GM23338 (cell line): ENCODE measurements at regions not wholly inside any gene's neighbourhood (a gene's known extent, or its start where the extent isn't known, plus 50 kb on each side); places are given as distances from the start of the nearest gene placed in this dataset.

Experiments used
- ATAC-seq: fragments of 200-7000 bp; cut with Tn5 transposase; 3 replicates; pipeline ENCODE4 v1.9.1; 2020
- DNase-seq: peaks from one replicate; pipeline ENCODE4 v3.0.0-alpha.2; 2015; ENCODE audit warnings: low spot score
- H2AFZ ChIP-seq: fragments of 200-600 bp; sonication (generic); 2 replicates; pipeline ENCODE4 v1.8.0; 2016; ENCODE audit warnings: antibody characterized with exemption, mild to moderate bottlenecking, moderate library complexity
- H3F3A ChIP-seq: fragments of 200-600 bp; sonication (generic); replicated peaks from 2 replicates; pipeline ENCODE4 v1.8.0; 2017; ENCODE audit warnings: antibody characterized with exemption, mixed run types, low read depth
- H3K27ac ChIP-seq: fragments of 200-600 bp; sonication (generic); 2 replicates; pipeline ENCODE4 v1.6.1; 2016; ENCODE audit warnings: low read depth
- H3K27me3 ChIP-seq: fragments of 200-600 bp; sonication (generic); 2 replicates; pipeline ENCODE4 v1.8.0; 2016; ENCODE audit warnings: mild to moderate bottlenecking, mixed run types, moderate library complexity; ENCODE audit not compliant: insufficient read depth
- H3K36me3 ChIP-seq: fragments of 200-600 bp; sonication (generic); 2 replicates; pipeline ENCODE4 v1.8.0; 2016; ENCODE audit warnings: mild to moderate bottlenecking; ENCODE audit not compliant: insufficient read depth
- H3K4me1 ChIP-seq: fragments of 200-600 bp; sonication (generic); 2 replicates; pipeline ENCODE4 v1.8.0; 2016; ENCODE audit warnings: mild to moderate bottlenecking, moderate library complexity; ENCODE audit not compliant: insufficient read depth
- H3K4me2 ChIP-seq: fragments of 200-600 bp; sonication (generic); 2 replicates; pipeline ENCODE4 v1.7.1; 2017; ENCODE audit warnings: mixed run types
- H3K4me3 ChIP-seq: fragments of 200-600 bp; sonication (generic); 2 replicates; pipeline ENCODE4 v1.6.1; 2016; ENCODE audit warnings: mixed run types
- H3K79me2 ChIP-seq: fragments of 200-600 bp; sonication (generic); replicated peaks from 2 replicates; pipeline ENCODE4 v1.8.0; 2017; ENCODE audit warnings: mild to moderate bottlenecking; ENCODE audit not compliant: insufficient read depth
- H3K9me2 ChIP-seq: fragments of 200-600 bp; sonication (generic); 2 replicates; pipeline ENCODE4 v1.8.0; 2017; ENCODE audit not compliant: insufficient read depth
- H4K20me1 ChIP-seq: fragments of 200-600 bp; sonication (generic); replicated peaks from 2 replicates; pipeline ENCODE4 v1.8.0; 2017; ENCODE audit warnings: mild to moderate bottlenecking; ENCODE audit not compliant: insufficient read depth
- H3K27ac Mint-ChIP-seq: 2 replicates; pipeline ENCODE4 v1.8.0; 2020; ENCODE audit warnings: inconsistent platforms, mild to moderate bottlenecking, moderate library complexity, mixed read lengths
- H3K27me3 Mint-ChIP-seq: 3 replicates; pipeline ENCODE4 v1.8.0; 2022; ENCODE audit warnings: low read depth, mild to moderate bottlenecking, moderate library complexity, mixed read lengths, inconsistent platforms; ENCODE audit not compliant: insufficient read depth, poor library complexity
- H3K36me3 Mint-ChIP-seq: 3 replicates; pipeline ENCODE4 v1.8.0; 2021; ENCODE audit warnings: low read depth, mild to moderate bottlenecking, inconsistent platforms, moderate library complexity, mixed read lengths
- H3K4me1 Mint-ChIP-seq: 3 replicates; pipeline ENCODE4 v1.8.0; 2020; ENCODE audit warnings: mild to moderate bottlenecking, inconsistent platforms, mixed read lengths
- H3K4me3 Mint-ChIP-seq: 3 replicates; pipeline ENCODE4 v1.8.0; 2021; ENCODE audit warnings: moderate library complexity, mild to moderate bottlenecking, inconsistent platforms, mixed read lengths
- H3K9me3 Mint-ChIP-seq: 3 replicates; pipeline ENCODE4 v1.8.0; 2020; ENCODE audit warnings: moderate library complexity, mild to moderate bottlenecking, inconsistent platforms, mixed read lengths
- CTCF ChIP-seq, 2 experiments: fragments of 200-600 bp in 1 of 2; sonication (generic) in 1 of 2; conservative IDR thresholded peaks; 2 replicates each; pipeline versions ENCODE4 v1.5.1 to v1.6.1; 2016 to 2017; ENCODE audit warnings: antibody characterized with exemption in 2 of 2, low read depth in 2 of 2, mild to moderate bottlenecking in 2 of 2, moderate library complexity in 1 of 2
- EZH2phosphoT487 ChIP-seq: fragments of 200-600 bp; sonication (generic); IDR thresholded peaks from one replicate; pipeline ENCODE4 v1.8.1; 2018; ENCODE audit warnings: antibody characterized with exemption; ENCODE audit not compliant: unreplicated experiment
- JUNB ChIP-seq: IDR thresholded peaks from one replicate; pipeline ENCODE4 v1.6.1; 2016; ENCODE audit warnings: antibody characterized with exemption; ENCODE audit not compliant: unreplicated experiment
- POLR2AphosphoS5 ChIP-seq: IDR thresholded peaks from 2 replicates; pipeline ENCODE4 v1.6.1; 2016; ENCODE audit warnings: antibody characterized with exemption, low read depth
- STAT1 ChIP-seq: IDR thresholded peaks from one replicate; pipeline ENCODE4 v1.6.1; 2016; ENCODE audit warnings: antibody characterized with exemption; ENCODE audit not compliant: unreplicated experiment
- ZNF114 ChIP-seq: fragments of 250-450 bp; sonication (Bioruptor Pico); IDR thresholded peaks from 2 replicates; pipeline ENCODE4 v1.5.0; 2020; ENCODE audit warnings: mild to moderate bottlenecking, moderate library complexity
- ZNF462 ChIP-seq: fragments of 250-450 bp; sonication (Bioruptor Pico); IDR thresholded peaks from 2 replicates; pipeline ENCODE4 v1.5.0; 2020; ENCODE audit warnings: mild to moderate bottlenecking, moderate library complexity

GRCh38 chr18:23356915-23357601, 96.0 kb upstream of the RIOK3 start:
- ATAC-seq = no peak
- peak overlapping the region; percentile 18; the same call in 1 of the 2 replicates for H3K27ac ChIP-seq
- TF ChIP-seq STAT1 (no peak), EZH2phosphoT487 (no peak), POLR2AphosphoS5 (no peak), CTCF (conservative IDR thresholded peaks at IDR 0.05; ENCODE audit: low read depth in 2 of 2) (no peak), ZNF114 (CRISPR knock-in tag) (no peak)

GRCh38 chr18:23357996-23358594, 95.0 kb upstream of the RIOK3 start:
- Histone ChIP-seq H3K4me1 (peaks cover 8% of the 10 kb centered on the region), H3F3A (no peaks in the 10 kb centered on the region), H3K4me3 (no peak overlapping the region), H3K27me3 (no peaks in the 10 kb centered on the region), H4K20me1 (no peaks in the 10 kb centered on the region), H3K9me2 (0 out of 2 replicates have a peak, but pooled peaks cover 3% of the 10 kb centered on the region), H3K27ac (no peak overlapping the region), H3K36me3 (no peaks in the 10 kb centered on the region), H3K4me2 (no peak overlapping the region), H2AFZ (no peak overlapping the region), H3K79me2 (no peaks in the 10 kb centered on the region)
- DNase-seq = no peak
- Mint-ChIP-seq H3K27ac (no peak overlapping the region), H3K4me1 (peaks cover 25% of the 10 kb centered on the region), H3K36me3 (peaks cover 16% of the 10 kb centered on the region), H3K27me3 (peaks cover 1% of the 10 kb centered on the region), H3K9me3 (no peaks in the 10 kb centered on the region; the same call in 2 of the 3 replicates), H3K4me3 (no peak overlapping the region)
- no peak for ATAC-seq
- TF ChIP-seq POLR2AphosphoS5 = no peak

More at GRCh38 chr18:23356915-23357601, 96.0 kb upstream of the RIOK3 start:
- Mint-ChIP-seq H3K4me3 (no peak overlapping the region), H3K27me3 (peaks cover 1% of the 10 kb centered on the region), H3K36me3 (peaks cover 16% of the 10 kb centered on the region), H3K9me3 (no peaks in the 10 kb centered on the region; the same call in 2 of the 3 replicates), H3K4me1 (peaks cover 25% of the 10 kb centered on the region), H3K27ac (peak overlapping the region; percentile 23; the same call in 1 of the 2 replicates)
- Histone ChIP-seq H3K36me3 (no peaks in the 10 kb centered on the region), H3K9me2 (0 out of 2 replicates have a peak, but pooled peaks cover 3% of the 10 kb centered on the region), H2AFZ (no peak overlapping the region), H4K20me1 (no peaks in the 10 kb centered on the region), H3K4me2 (0 out of 2 replicates have a peak overlapping the region, but pooled peaks have one; percentile 35), H3K4me3 (no peak overlapping the region), H3K27me3 (no peaks in the 10 kb centered on the region), H3K4me1 (peaks cover 8% of the 10 kb centered on the region), H3K79me2 (no peaks in the 10 kb centered on the region), H3F3A (no peaks in the 10 kb centered on the region)
- DNase-seq = no peak

- DNase-seq = no peak
- Mint-ChIP-seq H3K27ac (no peak overlapping the region), H3K4me1 (peaks cover 25% of the 10 kb centered on the region)
- no peak for TF ChIP-seq ZNF462
- TF ChIP-seq JUNB = no peak
Measured at GRCh38 chr18:23359421-23359820, 93.7 kb upstream of the RIOK3 start.

More at GRCh38 chr18:23359421-23359820, 93.7 kb upstream of the RIOK3 start:
- no peaks in the 10 kb centered on the region for H4K20me1 ChIP-seq
- H3K4me1 ChIP-seq = peaks cover 8% of the 10 kb centered on the region
- H3K9me3 Mint-ChIP-seq = no peaks in the 10 kb centered on the region; the same call in 2 of the 3 replicates
- H3F3A ChIP-seq = no peaks in the 10 kb centered on the region
- H3K79me2 ChIP-seq = no peaks in the 10 kb centered on the region
- H3K27me3 ChIP-seq = no peaks in the 10 kb centered on the region
- H3K27me3 Mint-ChIP-seq = no peaks in the 10 kb centered on the region
- no peak overlapping the region for H3K27ac ChIP-seq
- ATAC-seq = no peak
- H3K36me3 Mint-ChIP-seq = peaks cover 14% of the 10 kb centered on the region
- no peaks in the 10 kb centered on the region for H3K36me3 ChIP-seq
- no peak overlapping the region for H3K4me3 Mint-ChIP-seq
- H2AFZ ChIP-seq = no peak overlapping the region
- no peak overlapping the region for H3K4me2 ChIP-seq
- H3K9me2 ChIP-seq = 0 out of 2 replicates have a peak, but pooled peaks cover 3% of the 10 kb centered on the region
- no peak overlapping the region for H3K4me3 ChIP-seq
